HL-60 (cell line): ENCODE measurements at regions not wholly inside any gene's neighbourhood (a gene's known extent, or its start where the extent isn't known, plus 50 kb on each side); places are given as distances from the start of the nearest gene placed in this dataset.
"Not testable (repeated sequence)": the region's sequence is repeated elsewhere in the genome, so short reads cannot be mapped to it uniquely, and the experiment has no call there.

Experiments
- DNase-seq, 2 experiments: peaks; one replicate each; pipeline ENCODE4 v3.0.0-alpha.2; 2010 to 2020; ENCODE audit warnings: low read depth in 1 of 2, low spot score in 1 of 2
- H3K27ac ChIP-seq: fragments of 250-450 bp; sonication (Bioruptor Pico); replicated peaks from 2 replicates; pipeline ENCODE4 v1.5.1; 2020; ENCODE audit warnings: mild to moderate bottlenecking, moderate library complexity
- H3K27me3 ChIP-seq: fragments of 250-450 bp; sonication (Bioruptor Pico); 2 replicates; pipeline ENCODE4 v1.5.1; 2021; ENCODE audit warnings: mild to moderate bottlenecking, moderate library complexity; ENCODE audit not compliant: insufficient read depth, poor library complexity, severe bottlenecking
- H3K4me3 ChIP-seq: replicated peaks from 2 replicates; pipeline ENCODE4 v1.5.1; 2011; ENCODE audit warnings: mild to moderate bottlenecking, control low read depth, low read length; ENCODE audit not compliant: insufficient read depth
- GABPA ChIP-seq: IDR thresholded peaks from 2 replicates; pipeline ENCODE4 v1.6.1; 2012; ENCODE audit warnings: low read depth
- POLR2AphosphoS5 ChIP-seq: IDR thresholded peaks from 2 replicates; pipeline ENCODE4 v1.6.1; 2012; ENCODE audit warnings: low read depth
- SPI1 ChIP-seq: IDR thresholded peaks from 2 replicates; pipeline ENCODE4 v1.6.1; 2012; ENCODE audit warnings: low read depth, mild to moderate bottlenecking, borderline replicate concordance
- TF ChIP-seq, protein P1 (sequence below): IDR thresholded peaks from 2 replicates; pipeline ENCODE4 v1.6.1; 2012; ENCODE audit warnings: low read depth; ENCODE audit not compliant: insufficient replicate concordance
- TF ChIP-seq, protein P2 (sequence below): IDR thresholded peaks from one replicate; pipeline ENCODE4 v1.5.1; 2011; ENCODE audit warnings: low read length, control low read depth, inconsistent platforms; ENCODE audit not compliant: insufficient read depth

DNA sequence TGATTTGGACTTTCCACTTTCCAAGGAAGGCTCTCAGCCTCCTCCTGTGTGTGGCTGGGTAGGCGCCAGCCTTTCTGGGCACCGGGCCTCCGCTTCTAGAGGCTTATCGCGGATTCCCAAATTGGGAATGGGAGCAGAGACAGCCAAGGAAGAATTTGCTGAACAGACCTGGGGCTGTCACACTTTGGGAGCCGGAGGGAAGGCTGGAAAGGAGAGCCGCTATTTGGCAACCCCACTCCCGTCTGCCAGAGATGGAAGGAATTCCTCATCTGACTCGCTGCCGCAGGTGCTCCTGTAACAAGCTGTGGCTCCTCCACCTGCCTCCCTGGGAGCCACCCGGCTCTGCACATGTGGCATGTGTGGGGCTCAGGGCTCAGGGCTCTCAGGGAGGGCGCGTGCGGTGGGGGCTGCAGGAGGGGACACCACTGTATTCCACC is 50.8 kb upstream of the ECHDC3 start:
- no peak overlapping the region for H3K27ac ChIP-seq
- TF ChIP-seq SPI1 (no peak), POLR2AphosphoS5 (no peak), GABPA (no peak)
- TF ChIP-seq, protein P1, sequence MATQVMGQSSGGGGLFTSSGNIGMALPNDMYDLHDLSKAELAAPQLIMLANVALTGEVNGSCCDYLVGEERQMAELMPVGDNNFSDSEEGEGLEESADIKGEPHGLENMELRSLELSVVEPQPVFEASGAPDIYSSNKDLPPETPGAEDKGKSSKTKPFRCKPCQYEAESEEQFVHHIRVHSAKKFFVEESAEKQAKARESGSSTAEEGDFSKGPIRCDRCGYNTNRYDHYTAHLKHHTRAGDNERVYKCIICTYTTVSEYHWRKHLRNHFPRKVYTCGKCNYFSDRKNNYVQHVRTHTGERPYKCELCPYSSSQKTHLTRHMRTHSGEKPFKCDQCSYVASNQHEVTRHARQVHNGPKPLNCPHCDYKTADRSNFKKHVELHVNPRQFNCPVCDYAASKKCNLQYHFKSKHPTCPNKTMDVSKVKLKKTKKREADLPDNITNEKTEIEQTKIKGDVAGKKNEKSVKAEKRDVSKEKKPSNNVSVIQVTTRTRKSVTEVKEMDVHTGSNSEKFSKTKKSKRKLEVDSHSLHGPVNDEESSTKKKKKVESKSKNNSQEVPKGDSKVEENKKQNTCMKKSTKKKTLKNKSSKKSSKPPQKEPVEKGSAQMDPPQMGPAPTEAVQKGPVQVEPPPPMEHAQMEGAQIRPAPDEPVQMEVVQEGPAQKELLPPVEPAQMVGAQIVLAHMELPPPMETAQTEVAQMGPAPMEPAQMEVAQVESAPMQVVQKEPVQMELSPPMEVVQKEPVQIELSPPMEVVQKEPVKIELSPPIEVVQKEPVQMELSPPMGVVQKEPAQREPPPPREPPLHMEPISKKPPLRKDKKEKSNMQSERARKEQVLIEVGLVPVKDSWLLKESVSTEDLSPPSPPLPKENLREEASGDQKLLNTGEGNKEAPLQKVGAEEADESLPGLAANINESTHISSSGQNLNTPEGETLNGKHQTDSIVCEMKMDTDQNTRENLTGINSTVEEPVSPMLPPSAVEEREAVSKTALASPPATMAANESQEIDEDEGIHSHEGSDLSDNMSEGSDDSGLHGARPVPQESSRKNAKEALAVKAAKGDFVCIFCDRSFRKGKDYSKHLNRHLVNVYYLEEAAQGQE, result no peak
- TF ChIP-seq, protein P2, sequence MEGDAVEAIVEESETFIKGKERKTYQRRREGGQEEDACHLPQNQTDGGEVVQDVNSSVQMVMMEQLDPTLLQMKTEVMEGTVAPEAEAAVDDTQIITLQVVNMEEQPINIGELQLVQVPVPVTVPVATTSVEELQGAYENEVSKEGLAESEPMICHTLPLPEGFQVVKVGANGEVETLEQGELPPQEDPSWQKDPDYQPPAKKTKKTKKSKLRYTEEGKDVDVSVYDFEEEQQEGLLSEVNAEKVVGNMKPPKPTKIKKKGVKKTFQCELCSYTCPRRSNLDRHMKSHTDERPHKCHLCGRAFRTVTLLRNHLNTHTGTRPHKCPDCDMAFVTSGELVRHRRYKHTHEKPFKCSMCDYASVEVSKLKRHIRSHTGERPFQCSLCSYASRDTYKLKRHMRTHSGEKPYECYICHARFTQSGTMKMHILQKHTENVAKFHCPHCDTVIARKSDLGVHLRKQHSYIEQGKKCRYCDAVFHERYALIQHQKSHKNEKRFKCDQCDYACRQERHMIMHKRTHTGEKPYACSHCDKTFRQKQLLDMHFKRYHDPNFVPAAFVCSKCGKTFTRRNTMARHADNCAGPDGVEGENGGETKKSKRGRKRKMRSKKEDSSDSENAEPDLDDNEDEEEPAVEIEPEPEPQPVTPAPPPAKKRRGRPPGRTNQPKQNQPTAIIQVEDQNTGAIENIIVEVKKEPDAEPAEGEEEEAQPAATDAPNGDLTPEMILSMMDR, result no peak
- no peak for DNase-seq
- no peak overlapping the region for H3K4me3 ChIP-seq
- H3K27me3 ChIP-seq, result no peaks in the 10 kb centered on the region

DNA sequence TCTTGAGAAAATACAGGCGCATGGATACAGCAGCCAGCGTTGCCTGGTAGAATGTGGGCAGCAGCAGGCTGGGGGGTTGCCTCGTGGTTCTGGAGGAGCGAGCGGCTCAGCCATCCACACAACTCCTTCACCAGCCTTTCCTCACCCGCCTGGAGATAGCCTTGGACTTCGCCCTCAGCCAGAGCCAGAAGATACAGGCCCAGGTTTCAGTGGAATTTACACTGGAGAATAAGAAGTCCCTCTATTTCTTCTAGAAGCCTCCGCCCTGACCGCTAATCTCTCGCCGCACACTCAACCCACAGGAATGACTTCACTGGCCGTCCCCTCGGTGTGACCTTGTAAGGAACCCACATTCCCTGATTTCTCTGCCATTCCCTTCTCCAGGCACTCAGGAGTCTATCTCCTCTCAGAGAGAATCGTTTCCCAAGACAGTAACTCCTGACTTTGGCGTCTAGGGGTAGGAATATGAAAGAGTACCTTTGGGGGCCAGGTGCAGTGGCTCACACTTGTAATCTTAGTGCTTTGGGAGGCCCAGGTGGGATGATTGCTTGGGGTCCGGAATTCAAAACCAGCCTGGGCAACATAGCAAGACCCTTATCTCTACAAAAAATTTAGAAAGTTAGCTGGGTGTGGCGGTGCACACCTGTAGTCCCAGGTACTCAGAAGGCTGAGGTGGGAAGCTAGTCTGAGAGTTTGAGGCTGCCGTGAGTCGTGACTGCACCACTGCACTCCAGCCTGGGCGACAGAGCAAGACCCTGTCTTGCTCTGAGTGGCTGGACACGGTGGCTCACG is 52.0 kb upstream of the ECHDC3 start:
- no peak overlapping the region for H3K4me3 ChIP-seq
- H3K27ac ChIP-seq, result no peak overlapping the region
- TF ChIP-seq, protein P1, result no peak
- TF ChIP-seq GABPA (no peak), SPI1 (no peak)
- H3K27me3 ChIP-seq, result no peaks in the 10 kb centered on the region
- no peak for DNase-seq

DNA sequence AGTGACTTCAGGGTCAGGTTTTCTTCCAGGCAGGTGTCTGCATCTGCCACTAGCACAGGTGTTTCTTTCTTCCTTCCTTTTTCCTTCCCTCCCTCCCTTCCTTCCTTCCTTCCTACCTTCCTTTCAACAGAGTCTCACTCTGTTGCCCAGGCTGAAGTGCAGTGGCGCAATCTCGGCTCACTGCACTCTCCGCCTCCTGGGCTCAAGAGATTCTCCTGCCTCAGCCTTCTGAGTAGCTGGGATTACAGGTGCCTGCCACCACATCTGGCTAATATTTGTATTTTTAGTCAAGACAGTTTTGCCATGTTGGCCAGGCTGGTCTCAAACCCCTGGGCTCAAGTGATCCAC is 53.8 kb upstream of the ECHDC3 start:
- H3K4me3 ChIP-seq, H3K27me3 ChIP-seq, H3K27ac ChIP-seq, DNase-seq: not testable (repeated sequence)

DNA sequence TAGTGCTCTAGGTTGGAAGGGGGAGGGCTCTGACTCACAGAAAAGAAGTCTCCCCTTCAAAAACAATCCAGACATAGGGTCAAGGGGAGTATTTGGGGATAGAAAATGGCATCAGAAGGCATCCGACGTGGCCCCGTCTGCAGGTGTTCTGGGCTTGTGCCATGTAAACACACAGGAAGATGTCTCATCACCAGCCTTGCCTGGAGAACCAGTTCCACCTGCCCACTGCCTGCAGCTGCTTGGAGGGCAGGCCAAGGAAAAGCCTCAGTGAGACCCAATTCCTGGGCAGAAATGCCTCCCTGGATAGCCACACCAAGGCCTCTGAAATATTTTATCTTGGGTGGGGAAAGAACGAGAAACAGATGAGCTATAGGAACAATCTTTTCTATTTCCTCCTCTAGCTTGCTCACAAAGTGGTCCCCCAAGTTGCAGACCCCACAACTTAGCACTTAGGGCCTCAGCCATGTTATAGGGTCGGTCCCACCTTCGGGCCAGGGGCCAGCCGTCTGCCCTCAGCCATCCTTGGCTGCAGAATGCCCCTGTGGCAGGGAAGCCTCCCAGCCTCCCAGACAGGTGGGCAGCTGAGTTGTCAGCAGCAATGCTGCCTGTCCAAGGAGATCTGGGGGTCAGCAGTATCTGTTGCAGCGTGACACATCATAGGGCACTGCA is 54.3 kb upstream of the ECHDC3 start:
- TF ChIP-seq, protein P1, result no peak
- TF ChIP-seq SPI1, result no peak
- no peak for DNase-seq
- no peak overlapping the region for H3K4me3 ChIP-seq
- H3K27me3 ChIP-seq, result no peaks in the 10 kb centered on the region
- H3K27ac ChIP-seq, result no peak overlapping the region
